ENCODE measurements at regions not wholly inside any gene's neighbourhood (a gene's known extent, or its start where the extent isn't known, plus 50 kb on each side); places are given as distances from the start of the nearest gene placed in this dataset.

GRCh38 chr2:38159191-38159590 lies 83.2 kb upstream of the CYP1B1 start:
- H3K36me3 ChIP-seq (ENCODE audit: insufficient read depth, low read length): no peaks in the 10 kb centered on the region
- H3K4me3 ChIP-seq (ENCODE audit: low read depth, low read length, poor library complexity, severe bottlenecking): no peak overlapping the region
- H3K9me2 ChIP-seq (ENCODE audit: insufficient read depth, low read length): no peaks in the 10 kb centered on the region
- H3K9me3 ChIP-seq (ENCODE audit: low read length): no peaks in the 10 kb centered on the region
- CTCF ChIA-PET (ENCODE audit: unreplicated experiment): no interaction called here
- no peak overlapping the region for H3K27ac ChIP-seq (ENCODE audit: low read depth, low read length, poor library complexity, severe bottlenecking)
- H3K79me2 ChIP-seq (ENCODE audit: insufficient read depth, low read depth, low read length): no peaks in the 10 kb centered on the region
- TF ChIP-seq CTCF (conservative IDR thresholded peaks at IDR 0.05; ENCODE audit: low read length) (no peak), EZH2phosphoT487 (IDR thresholded peaks at IDR 0.05; ENCODE audit: borderline replicate concordance, low read depth, low read length) (no peak)
- no peak for DNase-seq (ENCODE audit: low spot score)
- POLR2A ChIA-PET: interaction anchor here (0.6 kb wide), 1 partner anchor 687 kb away, joined by 4 read pairs; no protein-coding TSS in a partner anchor
- BruUV-seq (replicated peaks): no TSS peak
- intact Hi-C loops (cut with micrococcal nuclease; ENCODE audit: unreplicated experiment): no loop called here
- H4K20me1 ChIP-seq (ENCODE audit: insufficient read depth, low read length): no peaks in the 10 kb centered on the region
- H3K4me1 ChIP-seq (ENCODE audit: insufficient read depth, low read length, poor library complexity, severe bottlenecking): no peaks in the 10 kb centered on the region
- H2AFZ ChIP-seq (ENCODE audit: low read length): no peak overlapping the region
- no peak overlapping the region for H3K4me2 ChIP-seq (ENCODE audit: low read length)

- CTCF ChIA-PET (ENCODE audit: unreplicated experiment): no interaction called here
- TF ChIP-seq CTCF (conservative IDR thresholded peaks at IDR 0.05; ENCODE audit: low read length): no peak
- no peak for TF ChIP-seq EZH2phosphoT487 (IDR thresholded peaks at IDR 0.05; ENCODE audit: borderline replicate concordance, low read depth, low read length)
Measured at GRCh38 chr2:38158378-38159118, 82.6 kb upstream of the CYP1B1 start.

DNA sequence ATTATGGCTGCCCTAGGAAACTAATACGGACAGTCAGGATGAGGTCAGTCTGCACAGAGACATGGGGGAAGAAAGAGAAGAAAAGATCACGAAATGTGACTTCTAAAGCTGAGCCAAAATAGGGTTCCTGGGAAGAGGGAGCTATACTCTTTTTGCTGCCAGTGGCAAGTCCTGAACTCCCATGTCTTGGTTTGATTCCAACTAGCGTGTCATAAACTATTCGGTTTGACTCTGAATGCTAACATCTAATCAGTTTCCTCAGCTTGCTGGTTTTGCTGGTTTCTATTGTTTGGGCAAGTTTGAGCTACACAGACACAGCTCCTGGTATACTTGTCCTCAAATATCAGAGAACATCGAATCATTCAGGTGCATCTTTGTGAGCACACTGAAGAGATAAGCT lies 80.5 kb upstream of the CYP1B1 start:
- Histone ChIP-seq H3K36me3 (ENCODE audit: insufficient read depth, low read length) (no peaks in the 10 kb centered on the region), H3K9me3 (ENCODE audit: low read length) (no peaks in the 10 kb centered on the region), H4K20me1 (ENCODE audit: insufficient read depth, low read length) (no peaks in the 10 kb centered on the region), H3K4me3 (ENCODE audit: low read depth, low read length, poor library complexity, severe bottlenecking) (no peak overlapping the region), H3K4me1 (ENCODE audit: insufficient read depth, low read length, poor library complexity, severe bottlenecking) (no peaks in the 10 kb centered on the region), H3K79me2 (ENCODE audit: insufficient read depth, low read depth, low read length) (no peaks in the 10 kb centered on the region), H2AFZ (ENCODE audit: low read length) (no peak overlapping the region), H3K4me2 (ENCODE audit: low read length) (no peak overlapping the region), H3K27ac (ENCODE audit: low read depth, low read length, poor library complexity, severe bottlenecking) (no peak overlapping the region), H3K9me2 (ENCODE audit: insufficient read depth, low read length) (no peaks in the 10 kb centered on the region)
- CTCF ChIA-PET (ENCODE audit: unreplicated experiment): no interaction called here
- POLR2A ChIA-PET: interaction anchor here (1.1 kb wide), 1 partner anchor 10 kb away, joined by 6 read pairs; no protein-coding TSS in a partner anchor
- intact Hi-C loops (cut with micrococcal nuclease; ENCODE audit: unreplicated experiment): no loop called here
- DNase-seq (ENCODE audit: low spot score): no peak
- TF ChIP-seq EZH2phosphoT487 (IDR thresholded peaks at IDR 0.05; ENCODE audit: borderline replicate concordance, low read depth, low read length): no peak
- TF ChIP-seq CTCF (conservative IDR thresholded peaks at IDR 0.05; ENCODE audit: low read length): no peak
- BruUV-seq (replicated peaks): no TSS peak

More at GRCh38 chr2:38158378-38159118, 82.6 kb upstream of the CYP1B1 start:
- POLR2A ChIA-PET: interaction anchor here (0.6 kb wide), 1 partner anchor 686 kb away, joined by 4 read pairs; no protein-coding TSS in a partner anchor
- Histone ChIP-seq H3K79me2 (ENCODE audit: insufficient read depth, low read depth, low read length) (no peaks in the 10 kb centered on the region), H3K4me1 (ENCODE audit: insufficient read depth, low read length, poor library complexity, severe bottlenecking) (no peaks in the 10 kb centered on the region), H3K9me2 (ENCODE audit: insufficient read depth, low read length) (no peaks in the 10 kb centered on the region), H3K9me3 (ENCODE audit: low read length) (no peaks in the 10 kb centered on the region), H3K4me3 (ENCODE audit: low read depth, low read length, poor library complexity, severe bottlenecking) (no peak overlapping the region), H3K27ac (ENCODE audit: low read depth, low read length, poor library complexity, severe bottlenecking) (no peak overlapping the region), H3K36me3 (ENCODE audit: insufficient read depth, low read length) (no peaks in the 10 kb centered on the region), H2AFZ (ENCODE audit: low read length) (no peak overlapping the region), H3K4me2 (ENCODE audit: low read length) (no peak overlapping the region), H4K20me1 (ENCODE audit: insufficient read depth, low read length) (no peaks in the 10 kb centered on the region)
- no TSS peak for BruUV-seq (replicated peaks)
- DNase-seq (ENCODE audit: low spot score): no peak
- intact Hi-C loops (cut with micrococcal nuclease; ENCODE audit: unreplicated experiment): no loop called here
